GM19324 (cell line): ENCODE measurements at regions not wholly inside any gene's neighbourhood (a gene's known extent, or its start where the extent isn't known, plus 50 kb on each side); places are given as distances from the start of the nearest gene placed in this dataset.

Experiments used
- ATAC-seq: cut with Tn5 transposase; IDR thresholded peaks from one replicate; pipeline ENCODE4 v1.9.1; 2021; ENCODE audit warnings: mild to moderate bottlenecking, moderate library complexity; ENCODE audit not compliant: unreplicated experiment, low FRiP score

DNA sequence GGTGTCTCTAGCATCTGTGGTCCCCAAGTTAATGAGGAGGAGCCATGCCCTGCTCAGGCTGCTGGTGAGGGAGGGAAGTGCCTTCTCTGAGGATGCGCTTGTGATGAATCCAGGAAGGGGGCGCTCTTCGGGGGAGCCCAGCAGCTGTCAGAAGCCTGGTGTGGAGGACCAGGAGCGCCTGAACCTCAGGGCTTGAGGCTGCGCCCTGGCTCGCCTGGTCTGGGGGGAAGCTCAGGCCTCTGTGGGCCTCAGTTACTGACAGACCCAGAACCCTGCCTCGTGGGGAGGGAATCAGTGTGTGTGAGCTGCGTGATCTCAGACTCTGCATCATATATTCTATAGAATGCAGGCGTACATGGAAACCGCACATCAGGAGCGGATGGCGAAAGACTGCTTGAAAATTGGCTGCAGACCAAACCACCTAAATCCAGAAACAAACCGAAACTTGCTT lies 126.1 kb downstream of the SEC14L1 start:
- ATAC-seq, result no peak

DNA sequence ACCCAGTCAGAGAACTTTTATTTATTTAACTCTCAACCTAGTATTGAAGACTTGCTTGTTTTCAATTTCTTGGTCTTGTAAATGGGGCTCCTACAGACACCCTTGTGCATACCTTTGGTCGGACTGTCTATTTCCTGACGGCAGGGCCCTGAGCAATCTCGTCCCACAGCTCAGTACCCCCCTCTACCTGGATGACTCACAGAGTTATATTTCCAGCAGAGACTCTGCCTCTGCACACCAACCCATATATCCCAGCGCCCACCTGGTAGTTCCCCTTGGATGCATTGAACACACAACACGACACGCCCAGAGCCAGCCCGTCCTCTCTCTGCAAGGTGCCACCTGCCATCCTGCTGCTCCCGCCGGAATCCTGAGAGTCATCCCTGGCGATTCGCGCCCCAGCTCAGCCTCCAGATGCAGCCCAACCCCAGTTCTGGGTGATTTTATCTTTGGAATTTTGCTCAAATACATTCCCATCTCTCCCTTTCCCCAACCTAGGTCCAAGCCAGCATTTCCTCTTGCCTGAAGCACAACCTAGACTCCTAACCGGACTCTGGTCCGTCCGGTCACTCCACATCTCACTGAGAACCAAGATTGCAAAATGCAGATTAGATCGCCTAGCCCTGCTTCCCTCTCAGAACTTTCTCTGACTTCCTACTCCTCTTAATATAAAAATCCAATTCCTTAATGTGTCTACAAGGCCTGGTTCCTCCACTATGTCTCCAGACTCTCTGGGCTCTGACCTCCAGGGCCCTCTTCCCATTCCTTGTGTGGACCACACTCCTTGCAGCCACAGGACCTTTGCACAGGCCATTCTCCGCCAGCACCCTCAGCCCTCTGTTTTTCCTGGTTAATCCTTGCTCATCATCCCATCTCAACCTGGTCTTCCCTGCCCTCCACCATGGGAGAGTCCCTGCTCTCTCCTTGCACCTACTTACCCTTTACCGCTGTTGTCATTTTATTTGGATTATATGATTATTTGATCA lies 129.2 kb downstream of the SEC14L1 start:
- ATAC-seq, result no peak

DNA sequence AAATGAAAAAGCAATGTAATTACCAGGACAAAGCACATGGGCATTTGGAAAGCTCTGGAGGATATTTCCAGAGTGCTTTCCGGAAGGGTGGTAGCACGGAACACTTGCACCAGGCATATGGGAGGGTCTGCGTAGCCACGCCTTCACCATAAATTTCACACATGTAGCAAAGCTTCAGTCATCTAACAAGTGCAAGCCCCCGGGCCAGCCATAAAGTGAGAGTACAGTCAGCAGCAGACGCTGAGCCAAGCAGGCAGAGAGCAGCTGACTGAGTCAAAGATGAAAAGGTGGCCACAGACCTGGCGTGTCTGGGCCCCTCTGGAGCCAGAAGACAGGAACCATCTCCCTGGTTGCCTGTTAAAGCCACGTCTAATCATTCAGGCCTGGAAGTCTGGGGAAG lies 130.6 kb downstream of the SEC14L1 start:
- ATAC-seq, result no peak

DNA sequence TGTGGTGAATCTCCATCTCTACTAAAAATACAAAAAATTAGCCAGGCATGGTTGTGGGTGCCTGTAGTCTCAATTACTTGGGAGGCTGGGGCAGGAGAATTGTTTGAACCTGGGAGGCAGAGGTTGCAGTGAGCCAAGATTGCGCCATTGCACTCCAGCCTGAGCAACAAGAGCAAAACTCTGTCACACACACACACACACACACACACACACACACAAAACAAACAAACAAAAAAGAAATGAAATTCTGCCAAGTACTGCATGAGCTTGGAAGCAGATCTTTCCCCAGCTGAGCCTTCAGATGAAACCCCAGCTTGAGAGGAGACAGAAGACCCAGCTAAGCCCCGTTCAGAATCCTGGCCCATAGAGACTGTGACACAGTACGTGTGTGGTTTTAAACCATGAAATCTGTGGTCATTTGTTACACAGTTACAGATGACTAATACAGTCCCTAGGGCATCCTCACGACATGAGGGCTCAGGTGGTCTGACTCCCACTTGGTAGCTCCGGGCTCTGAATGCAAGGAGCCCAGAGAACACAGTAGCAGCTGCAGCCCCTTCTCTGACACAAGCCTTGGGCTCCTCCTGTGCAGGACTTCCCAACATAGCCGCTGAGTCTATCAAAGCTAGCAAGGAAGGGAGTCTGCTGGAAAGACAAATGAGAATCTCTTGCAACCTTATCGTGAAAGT lies 132.8 kb downstream of the SEC14L1 start:
- no peak for ATAC-seq

DNA sequence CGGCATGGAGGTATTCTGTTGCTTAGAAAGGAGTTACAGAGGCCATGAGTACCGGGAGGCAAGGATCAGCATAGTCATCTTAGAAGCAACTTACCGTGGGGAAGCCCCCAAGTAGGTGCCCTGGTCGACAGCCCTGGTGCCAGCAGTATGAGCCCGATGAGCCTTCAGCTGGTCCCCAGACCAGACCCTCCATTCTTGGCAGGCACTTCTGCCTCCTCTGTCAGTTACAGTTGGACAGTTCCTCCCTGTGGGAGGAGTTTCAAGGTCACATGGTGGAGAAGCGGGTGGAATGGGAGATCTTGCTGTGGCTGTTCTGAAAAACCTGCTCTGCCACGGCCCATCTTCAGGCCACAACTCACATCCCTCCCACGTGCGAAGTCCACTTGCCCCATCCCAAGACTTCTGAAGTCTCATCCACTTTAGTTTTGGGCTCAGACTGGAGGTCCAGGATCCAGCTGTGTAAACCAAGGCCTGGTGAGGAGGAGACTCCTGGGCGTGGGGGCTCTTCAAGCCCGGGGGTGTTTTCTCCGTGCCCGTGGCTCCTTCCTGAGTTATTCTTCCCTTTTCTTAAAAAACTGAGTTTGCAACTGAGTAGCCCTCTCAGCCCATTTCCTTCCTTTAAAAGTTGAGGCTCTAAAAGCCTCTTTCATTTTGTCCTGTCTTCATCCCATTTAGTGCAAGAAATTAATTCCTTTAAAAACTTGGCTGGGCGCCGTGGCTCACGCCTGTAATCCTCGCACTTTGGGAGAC lies 133.5 kb downstream of the SEC14L1 start:
- ATAC-seq, result no peak

DNA sequence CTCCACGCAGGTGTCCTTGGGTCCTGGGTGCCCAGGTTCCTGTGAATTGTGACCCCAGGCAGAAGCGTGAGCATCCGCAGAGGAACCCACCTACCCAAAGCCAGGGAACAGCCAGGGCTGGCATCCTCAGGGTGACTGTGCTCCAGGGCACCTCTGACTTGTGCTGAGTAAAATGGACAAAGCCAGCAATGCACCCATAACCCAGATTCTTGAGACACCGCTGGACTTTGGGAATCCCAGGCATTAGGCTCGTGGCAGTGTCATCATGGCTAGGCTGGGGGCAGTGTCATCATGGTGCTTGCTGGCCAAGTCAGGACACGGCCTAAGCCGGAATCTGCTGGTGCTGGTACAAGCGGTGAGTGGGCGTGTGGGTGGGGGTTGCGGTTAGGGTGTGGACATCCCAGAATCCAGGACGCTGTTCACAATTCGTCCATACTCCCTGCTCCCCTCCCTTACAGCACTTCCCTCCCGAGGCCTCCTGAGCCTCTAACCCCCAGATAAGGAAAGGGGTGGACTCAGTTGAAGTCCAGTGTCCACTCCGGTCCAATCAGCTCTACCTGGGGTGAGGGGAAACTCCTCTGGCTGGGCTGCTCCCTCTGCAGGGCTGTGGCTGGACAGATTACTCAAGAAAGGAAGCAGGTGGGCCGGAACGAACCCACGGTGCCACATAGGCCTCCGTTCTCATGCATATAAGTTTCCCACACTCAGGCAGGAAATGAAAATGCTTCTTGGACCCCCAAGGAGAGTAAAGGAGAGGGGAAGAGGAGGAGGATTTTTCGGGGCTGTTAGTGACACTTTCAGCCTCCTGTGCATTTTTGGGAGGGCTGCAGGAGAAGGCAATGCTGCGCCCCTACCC lies 138.9 kb downstream of the SEC14L1 start:
- ATAC-seq, result no peak

DNA sequence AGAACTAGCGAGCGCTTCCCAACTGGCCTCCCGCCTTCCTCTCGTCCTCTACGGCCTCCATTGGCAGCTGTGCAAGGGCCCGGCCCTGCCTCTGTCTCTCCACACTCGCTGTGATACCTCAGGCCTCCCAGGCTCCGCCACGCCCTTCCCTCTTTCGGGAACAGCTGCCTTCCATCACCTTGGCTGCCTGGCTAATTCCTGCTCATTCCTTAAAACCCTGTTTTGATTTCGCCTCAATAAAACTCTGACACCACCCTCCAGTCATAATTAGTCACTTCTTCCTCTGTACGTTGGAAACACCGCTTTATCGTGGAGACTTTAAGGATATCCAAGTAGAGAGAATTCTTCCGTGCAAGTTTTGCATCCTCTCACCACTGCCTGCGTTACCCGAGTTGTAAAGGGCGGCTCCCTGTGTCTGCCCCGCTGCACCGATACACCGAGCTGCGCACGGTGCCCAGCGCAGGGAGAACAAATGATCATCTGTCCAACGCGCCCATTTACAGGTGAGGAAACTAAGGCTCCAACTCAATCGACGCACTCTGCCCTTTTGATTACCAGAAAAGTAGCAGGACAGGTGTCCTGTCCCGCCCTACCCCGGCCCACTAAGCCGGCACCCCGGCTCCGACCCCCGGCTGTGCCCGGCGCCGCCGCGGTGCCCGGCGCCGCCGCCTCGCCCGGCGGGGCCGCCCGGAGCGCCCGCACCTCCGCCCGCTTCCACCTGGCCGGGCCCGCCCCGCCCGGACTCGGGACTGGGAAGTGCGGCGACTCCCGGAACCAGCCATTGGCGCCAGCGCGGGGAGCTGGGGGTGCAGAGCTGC lies 139.7 kb downstream of the SEC14L1 start:
- ATAC-seq, result peak; percentile 12

DNA sequence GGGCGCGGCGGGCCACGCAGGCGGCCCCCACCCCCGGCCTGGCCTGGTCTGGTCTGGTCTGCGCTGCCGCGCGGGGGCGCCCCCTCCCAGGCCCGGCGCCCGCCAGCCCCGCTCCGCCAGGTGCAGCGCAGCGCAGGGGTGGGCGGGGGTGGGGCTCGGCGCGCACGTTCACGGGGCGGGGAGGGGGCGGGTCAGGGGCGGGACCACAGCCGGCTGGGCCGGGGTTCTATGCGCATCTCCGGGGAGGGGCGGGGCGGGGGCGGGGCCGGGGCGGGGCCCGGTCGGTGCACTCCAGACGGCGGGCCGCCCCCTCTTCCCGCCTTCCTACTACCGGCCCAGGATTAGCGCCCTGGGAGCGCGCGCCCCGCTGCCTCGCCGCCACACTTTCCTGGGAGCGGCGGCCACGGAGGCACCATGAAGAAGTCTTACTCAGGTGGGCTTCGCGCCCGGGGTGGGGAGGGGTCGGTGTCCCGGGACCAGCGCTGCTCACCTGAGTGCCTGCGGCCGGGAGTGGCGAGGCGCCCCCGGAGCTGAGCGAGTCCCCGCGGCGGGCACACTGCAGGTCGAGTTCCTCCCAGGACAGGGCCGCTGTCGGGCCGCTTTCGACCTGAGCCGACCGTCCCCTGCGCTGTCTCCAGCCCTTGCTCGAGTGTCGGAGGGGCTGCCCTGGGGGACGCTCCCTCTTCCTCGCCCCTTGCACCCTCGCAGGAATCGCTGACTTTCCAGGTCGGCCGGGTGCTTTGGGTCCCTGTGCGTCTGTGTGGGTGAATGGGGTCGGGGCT lies 140.5 kb downstream of the SEC14L1 start:
- peak; percentile 77 for ATAC-seq

DNA sequence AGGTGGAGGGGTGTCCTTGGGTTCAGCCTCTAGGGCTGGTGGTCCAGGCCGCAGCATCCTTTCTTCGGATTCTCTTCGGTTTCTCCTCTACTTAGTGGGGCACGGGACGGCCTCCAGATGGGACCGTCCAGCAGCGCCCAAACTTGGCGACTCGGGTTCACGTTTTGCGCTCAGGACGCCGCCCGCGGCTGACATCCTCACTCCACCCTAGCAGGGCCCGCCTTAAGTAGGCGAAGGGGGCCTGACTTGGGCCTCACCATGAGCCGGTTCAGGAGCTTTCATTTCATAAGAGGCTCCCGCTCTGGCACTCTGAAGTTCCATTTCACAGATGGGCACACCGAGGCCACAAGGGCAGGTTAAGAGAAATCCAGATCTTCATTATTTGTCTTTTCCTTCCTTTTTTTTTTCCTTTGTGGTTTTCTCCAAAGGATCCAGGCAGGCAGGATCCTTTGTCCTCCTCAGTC lies 141.2 kb downstream of the SEC14L1 start:
- no peak for ATAC-seq

DNA sequence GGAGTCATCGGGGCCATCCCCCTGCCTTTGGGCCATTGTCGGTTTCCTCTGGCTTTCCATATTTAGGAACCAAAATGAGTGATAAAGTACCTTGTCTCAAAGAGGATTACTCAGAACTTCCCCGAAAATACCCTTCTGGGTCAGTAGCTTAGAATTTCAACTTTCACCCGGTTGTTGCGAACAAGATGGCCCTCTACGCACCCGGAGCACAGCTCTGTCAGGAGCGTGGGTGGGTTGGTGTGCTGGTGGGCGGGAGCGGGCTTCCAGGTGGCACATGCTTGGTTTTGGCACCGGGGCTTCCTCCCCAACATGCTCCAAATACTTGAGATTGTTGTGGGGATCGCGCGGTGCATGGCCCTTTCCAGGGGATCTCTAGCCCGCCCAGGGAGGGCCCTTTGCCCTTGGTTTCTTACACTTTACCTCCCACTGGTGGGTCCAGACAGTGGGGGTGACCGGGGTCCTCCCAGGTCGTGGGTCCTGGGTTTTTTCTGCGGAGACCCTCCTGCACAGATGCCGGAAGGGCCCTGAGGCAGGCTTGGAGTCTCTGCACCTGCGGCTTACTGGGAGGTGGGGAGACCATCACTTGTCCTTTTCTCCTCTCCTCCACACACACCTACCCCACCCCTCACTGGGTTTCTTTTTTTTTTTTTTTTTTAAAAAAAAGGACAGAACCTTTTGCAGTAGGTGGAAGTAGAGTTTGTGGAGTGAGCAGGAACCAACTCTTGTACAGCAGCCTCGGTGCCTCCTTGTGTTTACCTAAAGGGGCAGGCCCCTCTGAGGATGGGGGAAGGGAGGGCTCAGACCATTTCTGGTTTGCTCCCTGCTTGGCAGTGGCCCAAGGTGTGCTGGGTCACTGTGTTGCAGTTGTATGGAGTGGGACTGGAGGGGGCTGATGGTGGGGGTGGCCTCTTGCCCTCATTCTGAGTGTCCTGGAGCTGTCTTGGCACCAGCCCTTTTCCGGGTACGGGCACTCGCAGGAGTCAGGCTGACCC lies 142.1 kb downstream of the SEC14L1 start:
- no peak for ATAC-seq

DNA sequence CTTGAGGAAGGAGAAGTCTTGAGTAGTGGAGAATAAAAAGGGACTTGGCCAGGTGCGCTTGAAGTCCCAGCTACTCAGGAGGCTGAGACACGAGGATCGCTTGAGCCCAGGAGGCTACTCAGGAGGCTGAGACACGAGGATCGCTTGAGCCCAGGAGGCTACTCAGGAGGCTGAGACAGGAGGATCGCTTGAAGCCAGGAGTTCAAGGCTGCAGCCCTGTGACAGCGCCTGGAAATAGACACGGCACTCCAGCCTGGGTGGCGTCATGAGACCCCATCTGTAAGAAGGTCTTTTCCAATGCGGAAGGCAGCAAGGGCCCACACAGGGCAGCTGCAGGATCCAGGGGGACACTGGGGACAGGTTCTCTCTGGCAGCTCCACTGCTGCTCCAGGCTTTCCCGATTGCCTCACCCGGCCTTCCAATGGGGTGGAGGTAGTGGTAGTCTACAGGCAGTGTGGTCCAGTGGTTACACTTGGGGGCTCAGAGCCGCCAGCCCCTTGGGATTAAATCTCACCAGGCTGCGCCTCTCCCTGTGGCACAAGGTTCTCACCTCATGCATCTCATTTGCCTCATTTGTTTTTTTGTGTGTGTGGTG lies 143.4 kb downstream of the SEC14L1 start:
- no peak for ATAC-seq

DNA sequence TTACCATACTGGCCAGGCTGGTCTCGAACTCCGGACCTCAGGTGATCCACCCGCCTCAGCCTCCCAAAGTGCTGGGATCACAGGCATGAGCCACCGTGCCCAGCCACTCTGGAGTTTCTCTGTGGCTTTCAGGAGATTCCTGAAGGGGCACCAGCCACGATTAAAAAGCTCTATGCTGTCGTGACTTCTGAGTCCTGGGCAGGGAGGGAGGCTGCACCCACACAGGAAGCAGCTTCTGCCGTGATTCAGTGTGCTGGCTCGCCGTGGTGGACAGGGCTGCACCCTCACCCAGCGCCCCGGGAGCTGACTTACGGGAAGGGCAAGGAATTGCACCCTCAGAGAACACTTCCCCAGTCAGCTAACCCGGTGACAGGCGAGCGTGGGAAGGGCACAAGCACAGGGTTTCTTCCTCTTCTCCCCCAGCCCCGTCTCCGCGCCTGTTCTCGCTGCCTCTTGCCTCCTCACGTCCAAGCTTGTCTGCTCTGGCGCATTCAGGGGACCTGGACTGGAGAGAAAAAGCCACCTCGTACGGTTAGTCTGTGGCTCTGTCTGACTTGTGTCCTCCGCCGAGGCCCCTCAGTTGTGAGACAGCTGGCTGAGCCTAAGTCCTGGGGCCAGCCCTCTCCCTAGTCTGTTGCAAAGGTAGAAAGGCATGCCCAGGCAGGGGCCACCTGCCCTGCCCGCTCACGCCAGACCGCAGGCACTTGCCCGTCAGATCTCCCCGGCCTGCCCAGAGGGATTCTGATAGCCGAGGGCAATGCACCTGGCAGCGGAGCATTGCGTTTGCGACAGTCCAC lies 145.0 kb downstream of the SEC14L1 start:
- ATAC-seq, result no peak

DNA sequence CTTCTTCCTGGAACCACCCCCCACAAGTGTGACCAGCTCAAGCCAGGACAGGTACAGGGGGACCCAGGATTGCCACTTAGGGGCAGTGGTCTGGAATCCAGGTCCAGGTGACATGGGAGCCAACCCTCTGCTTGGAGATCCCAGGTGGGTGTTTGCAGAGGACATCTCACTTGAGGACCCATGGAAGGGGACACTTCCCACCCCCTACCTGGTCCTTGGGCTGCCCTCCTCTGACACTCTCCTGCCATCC lies 145.5 kb downstream of the SEC14L1 start:
- no peak for ATAC-seq

DNA sequence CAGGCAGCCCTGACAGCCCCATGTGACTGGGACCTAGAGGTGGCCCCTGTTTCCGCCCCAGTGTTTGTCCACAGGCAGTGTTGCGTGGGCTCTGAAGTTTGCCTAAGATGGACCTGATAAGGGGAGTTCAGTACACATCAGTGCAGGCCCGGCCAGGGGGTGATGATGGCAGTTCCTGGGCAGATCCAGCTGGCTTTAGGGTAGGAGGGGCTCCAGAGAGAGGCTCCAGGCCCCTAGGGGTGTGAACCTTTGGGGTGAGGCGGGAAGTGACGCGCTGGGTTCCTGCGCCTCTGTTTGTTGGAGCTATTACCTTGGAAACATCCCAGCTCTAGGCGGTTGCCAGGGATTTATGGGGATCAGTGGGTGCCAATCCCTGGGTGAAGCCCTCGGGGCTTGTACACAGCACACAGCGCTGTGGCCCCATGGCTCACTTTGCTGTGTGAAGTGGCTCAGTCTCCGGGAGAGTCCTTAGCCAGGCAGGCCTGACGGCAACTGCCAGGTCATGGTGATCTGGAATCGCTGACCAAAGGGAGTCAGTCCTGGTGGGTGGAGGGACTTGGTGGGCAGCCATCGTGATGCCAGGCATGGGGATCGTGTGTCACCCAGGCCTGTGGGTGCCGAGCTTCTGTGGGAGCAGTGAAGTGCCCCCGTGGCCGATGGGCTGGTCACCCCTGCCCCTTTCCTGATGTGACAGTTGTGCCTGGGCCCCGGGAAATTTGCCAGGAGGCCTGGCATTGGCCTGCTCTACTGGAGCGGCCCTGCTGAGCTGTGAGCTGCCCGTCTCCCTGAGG lies 146.1 kb downstream of the SEC14L1 start:
- no peak for ATAC-seq

DNA sequence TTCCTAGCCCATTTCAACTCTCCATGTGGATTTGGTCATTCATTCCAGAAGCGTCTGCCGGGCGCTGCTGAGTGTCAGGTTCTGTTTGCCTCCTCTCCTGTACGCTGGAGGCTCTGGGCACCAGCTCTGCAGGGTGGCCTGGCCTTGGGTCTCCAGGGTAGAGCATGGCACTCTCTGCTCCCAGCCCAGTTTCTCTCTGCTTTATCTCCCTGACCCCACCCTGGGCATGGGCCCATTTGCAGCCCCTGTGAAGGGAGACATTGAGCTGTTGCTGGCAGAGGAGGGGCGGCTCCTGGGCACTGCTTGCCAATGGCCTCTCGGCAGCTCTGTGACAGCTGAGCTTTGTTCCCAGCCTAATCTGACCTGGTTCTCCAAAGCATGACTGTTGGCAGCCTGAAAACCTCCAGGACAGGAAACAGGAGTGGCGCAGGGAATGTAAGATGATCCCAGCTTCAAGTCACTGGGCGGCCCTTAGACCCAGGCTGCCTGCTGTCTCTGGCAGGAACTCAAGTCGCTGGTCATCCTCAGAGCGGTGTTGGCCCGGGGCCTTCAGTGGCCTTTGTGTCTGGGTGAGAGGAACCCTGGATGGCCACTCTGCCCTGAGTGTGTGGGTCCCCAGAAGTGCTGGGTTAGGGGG lies 146.8 kb downstream of the SEC14L1 start:
- no peak for ATAC-seq
